ENCODE measurements at regions not wholly inside any gene's neighbourhood (a gene's known extent, or its start where the extent isn't known, plus 50 kb on each side); places are given as distances from the start of the nearest gene placed in this dataset.
"Not testable (repeated sequence)": the region's sequence is repeated elsewhere in the genome, so short reads cannot be mapped to it uniquely, and the experiment has no call there.

DNA sequence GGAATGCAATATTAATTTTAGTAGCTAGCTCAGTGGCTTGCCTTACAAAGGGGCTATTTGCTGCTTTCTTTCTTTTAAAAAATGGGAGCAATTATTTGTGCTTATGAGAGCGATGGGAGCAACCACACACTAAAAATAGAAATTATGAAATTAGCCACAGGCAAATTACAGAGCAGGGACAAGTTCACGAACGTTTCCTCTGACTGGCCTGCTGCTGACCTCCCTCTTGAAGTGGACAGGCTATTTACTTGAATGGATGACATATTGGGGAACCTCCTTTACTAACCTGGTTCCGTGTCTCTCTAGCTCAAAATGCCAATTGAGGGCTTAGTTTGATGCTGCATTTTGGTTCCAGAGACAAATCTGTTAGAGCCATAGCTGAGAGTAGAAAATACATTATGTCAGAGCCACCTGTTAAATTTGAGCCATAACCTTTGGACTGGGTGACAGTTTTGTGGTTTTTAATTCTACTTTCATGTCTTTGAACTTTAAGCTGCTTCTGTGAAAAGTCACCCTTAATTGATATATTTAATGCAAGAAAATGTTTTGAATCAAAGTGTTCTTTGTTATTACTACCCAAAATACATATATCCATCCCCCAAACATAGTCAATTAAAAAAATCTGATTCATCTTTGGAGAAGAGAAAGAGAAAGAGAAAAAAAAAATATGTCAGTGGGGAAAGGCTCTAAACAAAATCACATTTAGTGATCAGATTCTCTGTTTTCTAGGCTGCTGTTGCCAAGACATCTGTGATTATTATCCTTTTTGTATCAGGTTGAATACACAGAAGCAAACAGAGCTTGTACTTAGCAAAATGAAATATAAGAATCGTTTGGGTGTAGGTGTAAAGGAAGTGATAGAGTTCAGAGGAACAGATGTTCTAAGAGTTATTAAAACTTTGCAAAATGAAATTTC is 351.9 kb downstream of the ADGRL2 start:
- DNase-seq: no peak

DNA sequence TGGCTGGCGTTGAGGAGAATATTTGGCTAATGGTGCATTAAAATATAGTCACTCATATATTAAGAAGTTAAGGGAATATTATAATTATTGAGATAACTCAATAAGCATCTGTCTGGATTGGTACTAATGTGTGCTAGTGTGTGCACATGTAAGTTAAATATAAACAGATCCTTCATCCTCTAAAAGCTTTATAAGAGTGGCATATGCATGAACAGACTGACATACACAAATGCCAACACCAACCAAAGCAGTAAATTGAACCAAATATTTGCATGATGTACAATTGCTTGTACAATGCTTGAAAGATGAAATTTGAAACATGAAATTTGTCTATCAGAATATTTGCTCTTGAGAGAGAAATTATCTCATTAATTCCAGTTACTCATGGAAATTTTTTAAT is 344.9 kb downstream of the ADGRL2 start:
- DNase-seq: no peak

- DNase-seq: no peak
Observed at GRCh38 chr1:82143108-82143833, 342.5 kb downstream of the ADGRL2 start.

- no peak for DNase-seq
Observed at GRCh38 chr1:82141390-82141789, 340.7 kb downstream of the ADGRL2 start.

DNA sequence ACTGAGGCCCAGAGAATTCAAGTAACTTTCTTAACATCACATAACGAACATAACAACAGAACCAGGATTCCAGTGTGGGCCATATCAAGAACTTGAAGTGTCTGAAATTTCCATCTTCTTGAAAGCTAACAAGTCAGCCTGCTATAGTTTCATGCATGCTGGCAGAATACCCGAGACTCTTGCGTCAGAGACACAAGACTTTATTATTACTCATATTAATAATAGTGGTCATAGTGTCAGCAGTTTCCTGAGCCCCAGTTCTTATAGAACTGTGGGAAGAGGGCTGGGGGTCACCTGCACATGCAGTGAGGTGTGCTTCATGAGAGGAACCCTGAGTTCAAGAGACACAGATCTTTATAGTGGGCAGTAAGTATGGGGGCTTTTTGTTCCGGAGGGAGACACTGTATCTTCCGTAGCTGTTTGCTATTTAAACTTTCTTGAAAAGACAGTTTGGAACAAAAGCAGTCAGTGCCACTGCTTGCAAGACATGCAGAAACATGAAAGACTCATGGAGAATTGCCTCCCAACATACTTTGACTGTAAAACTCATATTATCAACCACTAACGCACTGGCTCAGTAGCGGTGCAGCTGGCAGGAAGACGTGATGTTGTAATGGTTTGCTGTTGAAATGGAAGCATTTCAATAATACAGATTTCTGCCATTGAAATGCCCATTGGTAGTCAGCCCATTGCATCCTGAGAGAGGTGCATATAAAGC is 339.2 kb downstream of the ADGRL2 start:
- no peak for DNase-seq

DNA sequence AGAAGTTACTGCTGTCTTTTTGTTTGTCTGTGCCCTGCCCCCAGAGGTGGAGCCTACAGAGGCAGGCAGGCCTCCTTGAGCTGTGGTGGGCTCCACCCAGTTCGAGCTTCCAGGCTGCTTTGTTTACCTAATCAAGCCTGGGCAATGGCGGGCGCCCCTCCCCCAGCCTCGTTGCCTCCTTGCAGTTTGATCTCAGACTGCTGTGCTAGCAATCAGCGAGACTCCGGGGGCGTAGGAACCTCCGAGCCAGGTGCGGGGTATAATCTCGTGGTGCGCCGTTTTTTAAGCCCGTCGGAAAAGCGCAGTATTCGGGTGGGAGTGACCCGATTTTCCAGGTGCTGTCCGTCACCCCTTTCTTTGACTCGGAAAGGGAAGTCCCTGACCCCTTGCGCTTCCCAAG is 335.6 kb downstream of the ADGRL2 start:
- not testable (repeated sequence) for DNase-seq

DNA sequence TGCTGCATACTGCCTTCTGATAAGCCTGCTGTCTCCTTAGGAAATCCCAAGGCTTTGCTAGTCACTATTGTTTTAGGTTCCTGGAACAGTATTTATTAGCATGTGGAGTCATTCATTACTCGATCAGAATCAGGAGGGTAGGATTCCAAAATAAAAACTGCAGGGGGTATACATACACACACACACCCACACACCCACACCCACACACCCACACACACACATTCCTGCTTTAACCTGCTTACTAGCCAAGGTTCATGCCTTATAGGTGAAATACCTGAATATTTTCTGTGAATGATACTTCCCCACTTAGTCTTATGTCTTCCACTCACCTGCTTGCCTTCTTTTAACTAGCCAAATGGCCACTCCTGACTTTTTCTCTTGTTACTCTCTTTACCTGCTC is 325.1 kb downstream of the ADGRL2 start:
- DNase-seq: no peak

DNA sequence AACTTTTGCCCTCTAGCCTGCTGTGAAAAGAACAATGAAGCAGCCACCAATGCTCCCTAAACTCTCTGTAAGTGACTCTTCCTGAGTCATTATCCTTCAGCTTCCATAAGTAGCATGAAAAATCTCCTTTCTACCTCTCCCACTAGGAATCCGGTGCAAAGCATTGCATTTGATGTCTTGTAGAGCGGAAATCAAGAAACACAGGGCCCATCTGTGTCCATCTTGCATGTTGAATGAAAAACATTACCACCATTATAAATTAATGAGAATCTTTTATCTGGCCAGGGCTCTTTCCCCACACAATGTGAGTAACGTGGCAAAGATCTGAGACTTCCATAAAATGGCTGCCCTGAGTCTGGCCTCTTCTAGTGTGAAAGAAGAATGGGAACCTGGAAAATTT is 324.4 kb downstream of the ADGRL2 start:
- DNase-seq: no peak

DNA sequence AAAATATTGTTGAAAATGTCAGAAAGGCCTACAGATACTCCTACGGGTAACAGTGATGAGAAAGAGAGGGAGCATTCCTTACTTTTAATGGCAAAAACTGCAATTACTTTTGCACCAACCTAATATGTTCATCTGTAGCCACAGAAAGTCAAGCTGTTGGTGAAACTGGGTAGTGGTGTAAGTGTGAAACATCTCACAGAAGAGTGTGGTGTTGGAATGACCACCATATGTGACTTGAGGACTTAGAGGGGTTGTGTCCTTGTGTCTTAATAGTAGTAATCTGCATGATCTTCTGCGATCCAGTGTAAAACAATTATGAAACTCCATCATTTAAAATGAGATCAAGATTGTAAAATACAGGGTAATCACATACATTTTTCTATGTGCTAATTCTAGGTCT is 320.7 kb downstream of the ADGRL2 start:
- DNase-seq: no peak

- no peak for DNase-seq
Observed at GRCh38 chr1:82116105-82116504, 315.4 kb downstream of the ADGRL2 start.

DNA sequence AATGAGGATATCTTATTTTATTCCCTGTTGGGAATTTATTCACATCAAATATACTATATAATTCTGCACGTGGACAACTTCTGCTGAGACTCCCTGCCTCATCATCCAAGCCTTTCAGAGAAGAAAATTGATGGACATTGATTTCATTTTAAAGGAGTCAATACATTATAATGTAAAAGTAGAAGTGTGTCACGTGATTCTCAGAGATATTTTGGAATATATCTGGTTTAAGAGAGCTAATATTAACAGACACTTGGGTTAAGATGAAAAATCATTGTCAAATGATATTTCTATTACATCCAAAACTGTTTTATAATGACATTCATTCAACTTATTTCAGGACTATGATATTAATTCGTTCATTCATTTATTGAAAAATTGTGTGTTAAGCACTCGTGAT is 314.2 kb downstream of the ADGRL2 start:
- no peak for DNase-seq

DNA sequence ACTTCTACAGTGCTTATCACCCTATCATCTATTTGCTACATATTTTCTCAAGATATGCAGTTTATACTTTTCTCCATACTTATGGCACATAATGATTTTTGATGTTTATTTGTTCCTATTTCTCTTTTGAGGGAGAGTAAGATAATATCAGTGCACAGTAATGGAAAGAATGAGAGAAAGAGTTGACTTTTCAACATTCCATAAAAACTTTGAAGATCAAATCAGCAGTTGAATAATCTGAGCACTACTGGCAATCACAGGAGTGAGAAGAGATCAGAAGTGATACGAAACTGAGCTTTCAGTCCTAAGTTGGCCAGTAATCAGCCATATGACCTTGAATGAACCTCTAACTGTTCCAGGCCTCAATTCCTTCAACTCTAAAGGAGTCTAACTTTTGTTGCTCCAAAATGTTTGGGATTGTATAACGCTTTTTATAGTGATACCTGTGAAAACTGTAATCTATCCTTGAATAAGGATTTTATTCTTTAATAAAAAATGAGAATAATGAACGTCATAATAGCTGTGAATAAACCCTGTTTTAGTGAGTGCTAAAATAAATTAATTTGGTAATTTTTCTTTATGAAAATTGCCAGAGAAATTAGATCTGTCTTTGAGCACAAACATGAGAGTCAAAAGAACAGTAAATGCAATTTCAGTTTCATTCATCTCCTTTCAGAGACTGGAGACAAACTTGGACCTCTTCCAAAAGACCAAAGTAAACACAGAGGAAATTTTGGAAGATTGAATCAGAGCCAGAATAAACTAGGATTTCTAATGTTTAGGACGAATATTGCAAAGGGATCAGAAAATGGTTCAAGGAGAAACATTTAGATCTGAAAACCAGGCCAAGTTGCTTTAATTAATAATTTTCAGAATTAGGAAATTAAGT is 309.9 kb downstream of the ADGRL2 start:
- no peak for DNase-seq

DNA sequence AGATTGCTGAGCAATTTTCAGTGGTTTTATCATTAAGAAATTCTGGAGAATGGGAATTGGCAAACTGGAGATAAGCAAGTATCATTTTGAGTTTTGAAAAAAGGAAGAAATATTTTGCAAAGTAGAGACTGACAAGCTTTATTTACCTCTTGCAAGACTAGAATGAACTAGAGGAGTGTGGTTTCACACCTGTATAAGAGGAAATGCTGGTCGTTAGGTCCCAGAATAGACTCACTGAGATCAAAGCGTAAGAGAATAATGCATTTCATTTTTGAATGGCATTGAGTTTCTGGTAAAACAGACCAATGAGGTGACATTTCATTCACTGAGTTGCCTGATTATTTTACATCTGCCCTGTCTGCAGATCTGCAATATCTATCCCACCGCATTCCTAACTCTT is 308.1 kb downstream of the ADGRL2 start:
- DNase-seq: no peak

DNA sequence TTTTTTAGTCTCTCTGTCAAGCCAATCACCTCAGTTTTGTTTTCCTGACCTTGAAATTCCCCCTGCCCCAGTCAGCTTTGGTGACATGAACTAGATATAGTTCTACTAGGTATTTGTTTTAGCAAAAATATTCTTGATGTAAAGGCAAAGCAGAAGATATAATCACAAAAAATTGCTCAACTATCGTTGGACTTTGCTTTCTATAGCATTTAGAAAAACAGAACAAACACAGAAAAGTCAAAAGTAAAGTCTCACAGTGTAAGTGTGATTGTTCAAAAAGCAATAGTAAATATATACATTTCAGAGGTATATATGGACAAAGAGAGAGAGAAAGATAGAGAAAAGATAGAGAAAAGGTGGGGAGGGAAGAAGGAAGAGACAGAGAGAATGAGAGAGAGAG is 305.9 kb downstream of the ADGRL2 start:
- DNase-seq: no peak

GRCh38 chr1:82099170-82099569 is 298.4 kb downstream of the ADGRL2 start:
- no peak for DNase-seq

GRCh38 chr1:82094136-82094535 is 293.4 kb downstream of the ADGRL2 start:
- DNase-seq: no peak

- no peak for DNase-seq
Observed at GRCh38 chr1:82091729-82092128, 291.0 kb downstream of the ADGRL2 start.

GRCh38 chr1:82091265-82091664 is 290.5 kb downstream of the ADGRL2 start:
- no peak for DNase-seq

- no peak for DNase-seq
Observed at GRCh38 chr1:82090104-82090503, 289.4 kb downstream of the ADGRL2 start.

- DNase-seq: no peak
Observed at GRCh38 chr1:82086739-82087138, 286.0 kb downstream of the ADGRL2 start.

DNA sequence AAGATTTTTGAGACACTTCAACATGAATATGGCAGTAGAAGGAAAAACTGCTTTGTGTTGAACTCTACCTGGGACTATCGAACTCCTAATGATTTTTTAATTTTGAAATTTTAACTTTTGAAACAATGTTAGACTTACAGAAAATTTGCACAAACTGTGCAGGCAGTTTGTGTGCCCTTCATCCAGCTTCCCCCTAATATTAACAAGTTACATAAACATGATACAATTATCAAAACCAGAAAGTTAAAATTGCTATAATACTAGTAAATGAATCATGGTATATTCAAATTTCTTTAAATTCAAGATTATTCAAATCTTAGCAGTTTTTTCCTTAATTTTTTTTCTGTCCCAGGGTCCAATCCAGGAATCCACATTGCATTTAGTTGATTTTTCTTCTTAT is 278.9 kb downstream of the ADGRL2 start:
- no peak for DNase-seq

DNA sequence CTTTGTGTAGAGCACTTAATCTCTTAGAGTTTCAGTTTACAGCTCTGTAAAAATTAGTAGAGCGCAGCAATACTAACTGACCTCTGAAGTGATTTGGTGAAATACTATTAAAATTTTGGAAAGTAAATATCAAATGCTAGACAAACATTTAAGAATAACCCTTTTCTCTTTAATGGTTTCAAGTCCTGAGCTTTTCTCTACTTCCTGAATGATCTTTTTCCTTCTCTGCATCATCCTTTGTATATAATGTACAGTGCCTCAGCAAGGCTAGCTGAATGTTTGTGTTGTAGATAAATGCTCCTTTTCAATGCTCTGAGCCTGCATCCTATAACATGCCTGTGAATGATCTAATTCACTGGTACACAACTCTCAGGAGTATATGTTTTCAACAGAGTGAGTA is 272.9 kb downstream of the ADGRL2 start:
- no peak for DNase-seq

- DNase-seq: no peak
Observed at GRCh38 chr1:82073071-82073470, 272.3 kb downstream of the ADGRL2 start.

Data from NCI-H226 (cell line).